ENCODE measurements at regions not wholly inside any gene's neighbourhood (a gene's known extent, or its start where the extent isn't known, plus 50 kb on each side); places are given as distances from the start of the nearest gene placed in this dataset.

- DNase-seq, result no peak
Observed at GRCh38 chr15:92224843-92225242, 168.8 kb upstream of the ST8SIA2 start.

GRCh38 chr15:92226020-92226612 lies 167.6 kb upstream of the ST8SIA2 start:
- DNase-seq, result no peak

- DNase-seq, result no peak
Observed at GRCh38 chr15:92228830-92229229, 164.9 kb upstream of the ST8SIA2 start.

- DNase-seq, result no peak
Observed at GRCh38 chr15:92231461-92231860, 162.2 kb upstream of the ST8SIA2 start.

- DNase-seq, result no peak
Observed at GRCh38 chr15:92232317-92232716, 161.4 kb upstream of the ST8SIA2 start.

- DNase-seq, result no peak
Observed at GRCh38 chr15:92232876-92233275, 160.8 kb upstream of the ST8SIA2 start.

- DNase-seq, result no peak
Observed at GRCh38 chr15:92243227-92243626, 150.5 kb upstream of the ST8SIA2 start.

- no peak for DNase-seq
Observed at GRCh38 chr15:92244703-92245102, 149.0 kb upstream of the ST8SIA2 start.

GRCh38 chr15:92247649-92248242 lies 145.9 kb upstream of the ST8SIA2 start:
- no peak for DNase-seq

- DNase-seq, result no peak
Observed at GRCh38 chr15:92266796-92267685, 126.6 kb upstream of the ST8SIA2 start.

- DNase-seq, result no peak
Observed at GRCh38 chr15:92268900-92269299, 124.8 kb upstream of the ST8SIA2 start.

- no peak for DNase-seq
Observed at GRCh38 chr15:92271179-92271578, 122.5 kb upstream of the ST8SIA2 start.

GRCh38 chr15:92272106-92272505 lies 121.6 kb upstream of the ST8SIA2 start:
- no peak for DNase-seq

GRCh38 chr15:92273286-92273685 lies 120.4 kb upstream of the ST8SIA2 start:
- no peak for DNase-seq

- no peak for DNase-seq
Observed at GRCh38 chr15:92273723-92274122, 120.0 kb upstream of the ST8SIA2 start.

- DNase-seq, result peak in 1 of 2 donors; percentile 13
Observed at GRCh38 chr15:92277776-92278175, 115.9 kb upstream of the ST8SIA2 start.

- no peak for DNase-seq
Observed at GRCh38 chr15:92283813-92284212, 109.9 kb upstream of the ST8SIA2 start.

GRCh38 chr15:92288755-92289154 lies 104.9 kb upstream of the ST8SIA2 start:
- no peak for DNase-seq

- no peak for DNase-seq
Observed at GRCh38 chr15:92289733-92290132, 103.9 kb upstream of the ST8SIA2 start.

GRCh38 chr15:92290359-92290992 lies 103.2 kb upstream of the ST8SIA2 start:
- no peak for DNase-seq

GRCh38 chr15:92291900-92292299 lies 101.8 kb upstream of the ST8SIA2 start:
- no peak for DNase-seq

- no peak for DNase-seq
Observed at GRCh38 chr15:92294759-92295158, 98.9 kb upstream of the ST8SIA2 start.

GRCh38 chr15:92304223-92304975 lies 89.3 kb upstream of the ST8SIA2 start:
- no peak for DNase-seq

Measured in stimulated activated CD4-positive, alpha-beta T cell treated with anti-CD3 and anti-CD28 coated beads, Interleukin-2, amount 100 ng/mL, for 24 hours (primary cell).